BJ (cell line): ENCODE measurements at regions not wholly inside any gene's neighbourhood (a gene's known extent, or its start where the extent isn't known, plus 50 kb on each side); places are given as distances from the start of the nearest gene placed in this dataset.

Experiments used
- CTCF ChIA-PET: fragments of 350-600 bp; formaldehyde crosslinking; extraction: SDS; loops from one replicate; lab custom pipeline; 2021; ENCODE audit warnings: antibody characterized with exemption, inconsistent platforms; lab: Yijun Ruan, JAX
- POLR2A ChIA-PET: fragments of 300-600 bp; sonication (Branson Sonifier 250); formaldehyde crosslinking; extraction: SDS; loops from one replicate; lab custom pipeline; 2021; ENCODE audit warnings: antibody characterized with exemption; lab: Charles Lee
- DNase-seq: peaks from one replicate; pipeline ENCODE4 v3.0.0-alpha.2; 2011; ENCODE audit warnings: low read depth
- H3K27me3 ChIP-seq: 2 replicates; pipeline ENCODE4 v1.6.0; 2011; ENCODE audit warnings: low read length; ENCODE audit not compliant: control insufficient read depth, insufficient read depth
- H3K36me3 ChIP-seq: 2 replicates; pipeline ENCODE4 v1.5.1; 2011; ENCODE audit warnings: low read length; ENCODE audit not compliant: control insufficient read depth, insufficient read depth
- H3K4me3 ChIP-seq: 2 replicates; pipeline ENCODE4 v1.5.1; 2011; ENCODE audit warnings: low read depth, mild to moderate bottlenecking, control low read depth, low read length
- TF ChIP-seq, protein P1 (sequence below): IDR thresholded peaks from 2 replicates; pipeline ENCODE4 v1.5.1; 2011; ENCODE audit warnings: low read depth, mild to moderate bottlenecking, control low read depth, inconsistent platforms, low read length, moderate library complexity; ENCODE audit not compliant: insufficient read depth

- Histone ChIP-seq H3K4me3 (no peak overlapping the region), H3K36me3 (no peaks in the 10 kb centered on the region), H3K27me3 (no peaks in the 10 kb centered on the region)
- POLR2A ChIA-PET = no interaction called here
- no peak for DNase-seq
- CTCF ChIA-PET = no interaction called here
- TF ChIP-seq, protein P1, sequence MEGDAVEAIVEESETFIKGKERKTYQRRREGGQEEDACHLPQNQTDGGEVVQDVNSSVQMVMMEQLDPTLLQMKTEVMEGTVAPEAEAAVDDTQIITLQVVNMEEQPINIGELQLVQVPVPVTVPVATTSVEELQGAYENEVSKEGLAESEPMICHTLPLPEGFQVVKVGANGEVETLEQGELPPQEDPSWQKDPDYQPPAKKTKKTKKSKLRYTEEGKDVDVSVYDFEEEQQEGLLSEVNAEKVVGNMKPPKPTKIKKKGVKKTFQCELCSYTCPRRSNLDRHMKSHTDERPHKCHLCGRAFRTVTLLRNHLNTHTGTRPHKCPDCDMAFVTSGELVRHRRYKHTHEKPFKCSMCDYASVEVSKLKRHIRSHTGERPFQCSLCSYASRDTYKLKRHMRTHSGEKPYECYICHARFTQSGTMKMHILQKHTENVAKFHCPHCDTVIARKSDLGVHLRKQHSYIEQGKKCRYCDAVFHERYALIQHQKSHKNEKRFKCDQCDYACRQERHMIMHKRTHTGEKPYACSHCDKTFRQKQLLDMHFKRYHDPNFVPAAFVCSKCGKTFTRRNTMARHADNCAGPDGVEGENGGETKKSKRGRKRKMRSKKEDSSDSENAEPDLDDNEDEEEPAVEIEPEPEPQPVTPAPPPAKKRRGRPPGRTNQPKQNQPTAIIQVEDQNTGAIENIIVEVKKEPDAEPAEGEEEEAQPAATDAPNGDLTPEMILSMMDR = no peak
These were observed 207.0 kb upstream of the SKOR2 start for GRCh38 chr18:47458483-47458882.

- DNase-seq = no peak
- TF ChIP-seq, protein P1 = no peak
- Histone ChIP-seq H3K27me3 (no peaks in the 10 kb centered on the region), H3K36me3 (no peaks in the 10 kb centered on the region), H3K4me3 (no peak overlapping the region)
- POLR2A ChIA-PET = no interaction called here
- CTCF ChIA-PET = no interaction called here
These were observed 206.2 kb upstream of the SKOR2 start for GRCh38 chr18:47457614-47458013.

DNA sequence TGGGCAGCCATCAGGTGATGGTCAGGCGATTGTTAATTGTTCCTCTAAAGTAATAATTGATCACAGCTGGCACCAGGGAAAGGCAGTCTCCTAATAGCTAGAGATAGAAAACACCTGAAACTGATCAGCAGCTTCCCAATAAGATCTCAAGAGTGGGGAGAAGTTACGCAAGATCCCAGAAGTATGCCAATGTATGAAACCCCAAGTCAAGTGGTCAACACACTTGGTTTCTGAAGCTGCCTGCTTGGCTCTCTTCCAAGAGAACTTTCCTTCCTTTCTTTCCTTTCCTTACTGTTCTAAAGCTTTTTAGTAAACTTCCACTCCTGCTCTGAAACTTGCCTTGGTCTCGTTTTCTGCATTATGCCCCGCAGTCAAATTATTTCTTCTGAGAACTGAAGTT is 201.6 kb upstream of the SKOR2 start:
- ChIA-PET POLR2A (no interaction called here), CTCF (no interaction called here)
- Histone ChIP-seq H3K4me3 (no peak overlapping the region), H3K36me3 (no peaks in the 10 kb centered on the region), H3K27me3 (no peaks in the 10 kb centered on the region)
- TF ChIP-seq, protein P1 = no peak
- DNase-seq = no peak

DNA sequence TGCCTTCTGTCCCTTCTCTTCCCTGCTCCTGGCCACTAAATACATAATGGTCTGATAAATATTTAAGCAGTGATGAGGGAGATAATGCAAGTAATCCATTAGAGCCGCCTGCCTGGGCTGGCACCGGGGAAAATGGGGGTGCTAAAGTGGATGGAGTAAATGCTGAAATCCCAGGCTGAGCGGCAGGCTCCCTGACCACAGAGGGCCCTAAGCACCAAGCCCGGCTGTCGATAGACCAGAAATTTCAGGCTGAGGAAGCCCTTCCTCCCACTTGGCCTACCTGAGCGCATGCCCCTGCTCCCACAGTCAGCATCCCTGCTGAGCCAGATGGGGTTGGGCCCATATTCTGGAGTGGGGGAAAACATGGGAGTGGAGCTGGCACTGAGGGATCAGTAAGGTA is 197.5 kb upstream of the SKOR2 start:
- POLR2A ChIA-PET = no interaction called here
- Histone ChIP-seq H3K27me3 (no peaks in the 10 kb centered on the region), H3K4me3 (no peak overlapping the region), H3K36me3 (no peaks in the 10 kb centered on the region)
- TF ChIP-seq, protein P1 = no peak
- DNase-seq = no peak
- CTCF ChIA-PET = no interaction called here

DNA sequence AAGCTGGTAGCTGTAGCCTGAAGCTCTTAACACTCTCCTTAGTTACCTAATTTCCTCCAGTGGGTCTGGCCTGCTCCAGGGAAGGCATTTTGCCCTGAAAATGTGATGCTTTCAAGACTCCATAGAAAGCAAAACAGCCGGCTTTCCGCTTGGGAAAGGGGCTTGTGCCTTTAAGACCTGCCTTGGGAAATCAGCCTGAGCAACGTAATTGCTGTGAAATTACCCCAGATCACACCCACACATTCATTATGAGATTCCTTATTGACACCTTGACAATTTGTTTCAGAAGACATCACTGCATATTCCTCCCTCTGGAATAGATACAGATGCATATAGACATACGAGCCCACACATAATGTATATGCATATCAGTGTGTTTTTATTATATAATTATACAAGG is 190.5 kb upstream of the SKOR2 start:
- TF ChIP-seq, protein P1 = no peak
- ChIA-PET CTCF (no interaction called here), POLR2A (no interaction called here)
- no peak for DNase-seq
- Histone ChIP-seq H3K27me3 (no peaks in the 10 kb centered on the region; the same call in 1 of the 2 replicates), H3K4me3 (no peak overlapping the region), H3K36me3 (no peaks in the 10 kb centered on the region)
